H1 (cell line): ENCODE measurements at regions not wholly inside any gene's neighbourhood (a gene's known extent, or its start where the extent isn't known, plus 50 kb on each side); places are given as distances from the start of the nearest gene placed in this dataset.

Source experiments
- CTCF ChIA-PET: fragments of 300-600 bp; sonication (Branson Sonifier 250); formaldehyde crosslinking; loops from one replicate; lab custom pipeline; 2021; ENCODE audit not compliant: partially characterized antibody; lab: Charles Lee
- POLR2A ChIA-PET: fragments of 300-600 bp; sonication (Branson Sonifier 250); formaldehyde crosslinking; loops from one replicate; lab custom pipeline; 2021; ENCODE audit warnings: inconsistent platforms; ENCODE audit not compliant: partially characterized antibody; lab: Charles Lee
- DNase-seq, 2 experiments: peaks; one replicate each; pipeline versions ENCODE4 v3.0.0 to v3.0.0-alpha.2; 2010 to 2022; ENCODE audit warnings: low spot score in 2 of 2, low read depth in 1 of 2, mixed read lengths in 1 of 2
- FAIRE-seq: peaks from 2 replicates; lab custom pipeline; 2011; peaks lifted over from hg19 to GRCh38; lab: Jason Lieb, UNC
- H2AFZ ChIP-seq: 2 replicates; pipeline ENCODE4 v1.8.1; 2012; ENCODE audit warnings: low read length, inconsistent platforms
- H2AK5ac ChIP-seq: 2 replicates; pipeline ENCODE4 v1.6.1; 2013; ENCODE audit warnings: low read depth, low read length
- H2BK120ac ChIP-seq: replicated peaks from 2 replicates; pipeline ENCODE3; 2013; ENCODE audit warnings: low read depth, low read length, inconsistent platforms
- H2BK12ac ChIP-seq: 2 replicates; pipeline ENCODE4 v1.6.1; 2013; ENCODE audit warnings: low read depth, low read length
- H2BK15ac ChIP-seq: 2 replicates; pipeline ENCODE4 v1.6.1; 2013; ENCODE audit warnings: low read length
- H2BK20ac ChIP-seq: 2 replicates; pipeline ENCODE4 v1.6.1; 2013; ENCODE audit warnings: low read length
- H2BK5ac ChIP-seq: 2 replicates; pipeline ENCODE4 v1.6.1; 2013; ENCODE audit warnings: low read depth, low read length
- H3K14ac ChIP-seq: 2 replicates; pipeline ENCODE4 v1.6.1; 2013; ENCODE audit warnings: inconsistent platforms; ENCODE audit not compliant: insufficient read length
- H3K18ac ChIP-seq: 2 replicates; pipeline ENCODE4 v1.6.1; 2013; ENCODE audit warnings: low read length; ENCODE audit errors: extremely low read depth
- H3K23ac ChIP-seq: 2 replicates; pipeline ENCODE4 v1.6.1; 2013; ENCODE audit warnings: inconsistent platforms; ENCODE audit not compliant: insufficient read length
- H3K23me2 ChIP-seq: 2 replicates; pipeline ENCODE4 v1.6.1; 2013; ENCODE audit warnings: low read depth, low read length
- H3K27ac ChIP-seq: 2 replicates; pipeline ENCODE4 v1.6.1; 2011; ENCODE audit warnings: low read depth, low read length, inconsistent platforms
- H3K27me3 ChIP-seq, 4 experiments: replicated peaks in 1 of 4; 1 replicate in 1 of 4; 2 replicates in 3 of 4; pipeline versions ENCODE4 v1.6.1 to v1.8.1; 2011 to 2013; ENCODE audit warnings: low read length in 3 of 4, mild to moderate bottlenecking in 3 of 4, inconsistent platforms in 2 of 4, mixed read lengths in 2 of 4, moderate library complexity in 1 of 4; ENCODE audit not compliant: control insufficient read depth in 3 of 4, insufficient read depth in 3 of 4; ENCODE audit errors: extremely low read depth in 1 of 4
- H3K36me3 ChIP-seq, 4 experiments: 2 replicates each; pipeline versions ENCODE4 v1.6.1 to v1.8.1; 2011 to 2013; ENCODE audit warnings: mild to moderate bottlenecking in 4 of 4, low read length in 3 of 4, moderate library complexity in 2 of 4, control low read depth in 1 of 4, inconsistent platforms in 1 of 4; ENCODE audit not compliant: insufficient read depth in 4 of 4, control insufficient read depth in 2 of 4
- H3K4ac ChIP-seq: replicated peaks from 2 replicates; pipeline ENCODE3; 2013; ENCODE audit warnings: low read length, low read depth, mixed read lengths, inconsistent platforms; ENCODE audit not compliant: insufficient read length
- H3K4me1 ChIP-seq, 4 experiments: replicated peaks in 1 of 4; 1 replicate in 1 of 4; 2 replicates in 3 of 4; pipeline versions ENCODE4 v1.6.1 to v1.8.1; 2011 to 2013; ENCODE audit warnings: low read length in 3 of 4, inconsistent platforms in 2 of 4, mixed read lengths in 1 of 4; ENCODE audit not compliant: insufficient read depth in 4 of 4, control insufficient read depth in 3 of 4
- H3K4me2 ChIP-seq, 2 experiments: 2 replicates each; pipeline versions ENCODE4 v1.6.1 to v1.8.1; 2011 to 2013; ENCODE audit warnings: low read depth in 2 of 2, low read length in 2 of 2, control low read depth in 1 of 2, inconsistent platforms in 1 of 2, mild to moderate bottlenecking in 1 of 2; ENCODE audit not compliant: insufficient read depth in 1 of 2
- H3K4me3 ChIP-seq, 4 experiments: fragments of 200-600, 300-600 bp in 1 of 4; sonication (generic), shearing (Covaris generic), sonication (Bioruptor Twin) in 1 of 4; 2 replicates each; pipeline versions ENCODE4 v1.5.1 to v1.8.1; 2011 to 2016; ENCODE audit warnings: low read length in 4 of 4, low read depth in 3 of 4, control low read depth in 2 of 4, inconsistent platforms in 2 of 4, mild to moderate bottlenecking in 2 of 4, mixed read lengths in 1 of 4, moderate library complexity in 1 of 4; ENCODE audit not compliant: insufficient read depth in 2 of 4; ENCODE audit errors: extremely low read depth in 1 of 4
- H3K56ac ChIP-seq: replicated peaks from 2 replicates; pipeline ENCODE3; 2013; ENCODE audit warnings: low read depth, mild to moderate bottlenecking, mixed read lengths, low read length, inconsistent platforms; ENCODE audit not compliant: insufficient read length
- H3K79me1 ChIP-seq: 2 replicates; pipeline ENCODE4 v1.6.1; 2013; ENCODE audit warnings: low read depth, low read length, control low read depth
- H3K79me2 ChIP-seq, 2 experiments: 2 replicates each; pipeline versions ENCODE4 v1.6.1 to v1.8.1; 2012 to 2013; ENCODE audit warnings: low read length in 2 of 2, mild to moderate bottlenecking in 2 of 2, inconsistent platforms in 1 of 2; ENCODE audit not compliant: insufficient read depth in 2 of 2, control insufficient read depth in 1 of 2
- H3K9ac ChIP-seq, 4 experiments: replicated peaks in 1 of 4; 1 replicate in 1 of 4; 2 replicates in 3 of 4; pipeline versions ENCODE4 v1.6.1 to v1.8.1; 2011 to 2013; ENCODE audit warnings: low read depth in 3 of 4, low read length in 3 of 4, control low read depth in 2 of 4, mild to moderate bottlenecking in 2 of 4, moderate library complexity in 2 of 4, inconsistent platforms in 1 of 4; ENCODE audit errors: extremely low read depth in 1 of 4
- H3K9me3 ChIP-seq, 2 experiments: 2 replicates each; pipeline versions ENCODE4 v1.6.1 to v1.8.1; 2012 to 2013; ENCODE audit warnings: mild to moderate bottlenecking in 2 of 2, moderate library complexity in 2 of 2, control low read depth in 1 of 2, inconsistent platforms in 1 of 2, low read depth in 1 of 2, low read length in 1 of 2, mixed read lengths in 1 of 2; ENCODE audit not compliant: insufficient read depth in 2 of 2
- H4K20me1 ChIP-seq, 2 experiments: replicated peaks in 1 of 2; 2 replicates each; pipeline versions ENCODE3 to v1.8.1; 2011 to 2013; ENCODE audit warnings: inconsistent platforms in 2 of 2, low read length in 2 of 2, mild to moderate bottlenecking in 1 of 2; ENCODE audit not compliant: insufficient read depth in 2 of 2, control insufficient read depth in 1 of 2
- H4K5ac ChIP-seq: 2 replicates; pipeline ENCODE4 v1.6.1; 2013; ENCODE audit warnings: low read length, low read depth, mixed read lengths, inconsistent platforms; ENCODE audit not compliant: insufficient read length
- H4K8ac ChIP-seq: 2 replicates; pipeline ENCODE4 v1.8.0; 2013; ENCODE audit warnings: mild to moderate bottlenecking, moderate library complexity, low read length, inconsistent platforms; ENCODE audit not compliant: insufficient read depth; ENCODE audit errors: extremely low read depth
- H4K91ac ChIP-seq: replicated peaks from 2 replicates; pipeline ENCODE3; 2013; ENCODE audit warnings: low read length, mixed read lengths, inconsistent platforms; ENCODE audit not compliant: insufficient read length
- CREB1 ChIP-seq: IDR thresholded peaks from 2 replicates; pipeline ENCODE4 v1.6.1; 2012; ENCODE audit warnings: inconsistent platforms
- GABPA ChIP-seq: IDR thresholded peaks from 2 replicates; pipeline ENCODE4 v1.6.1; 2011; ENCODE audit warnings: mild to moderate bottlenecking, low read length, moderate library complexity, borderline replicate concordance; ENCODE audit not compliant: insufficient read depth
- POLR2A ChIP-seq, 2 experiments: IDR thresholded peaks; 1 replicate in 1 of 2; 2 replicates in 1 of 2; pipeline ENCODE4 v1.6.1; 2011; ENCODE audit warnings: low read depth in 2 of 2, low read length in 2 of 2, mild to moderate bottlenecking in 2 of 2; ENCODE audit errors: control extremely low read depth in 1 of 2
- RBBP5 ChIP-seq: IDR thresholded peaks from 2 replicates; pipeline ENCODE4 v1.7.1; 2012; ENCODE audit warnings: low read depth, mild to moderate bottlenecking, inconsistent platforms, low read length, moderate library complexity, borderline replicate concordance
- RFX5 ChIP-seq: IDR thresholded peaks from 2 replicates; pipeline ENCODE4 v1.6.1; 2011; ENCODE audit warnings: low read depth, low read length, improper control_type of control experiment, borderline replicate concordance
- WGBS, 2 experiments: shearing (Covaris generic) in 1 of 2; methylation state at CpG; one replicate each; pipeline versions ENCODE4 v1.1.6 to v1.1.7; 2013 to 2015; ENCODE audit warnings: low lambda C conversion rate in 2 of 2, mixed read lengths in 2 of 2, inconsistent platforms in 1 of 2, low coverage in 1 of 2, missing lambda C conversion rate in 1 of 2; ENCODE audit not compliant: insufficient replicate concordance in 2 of 2, insufficient coverage in 1 of 2, insufficient read length in 1 of 2; ENCODE audit errors: extremely low coverage in 1 of 2, missing lambda C conversion rate in 1 of 2; 5-methylcytosine and 5-hydroxymethylcytosine counted together
- TF ChIP-seq, protein P1 (sequence below): IDR thresholded peaks from 2 replicates; pipeline ENCODE4 v1.6.1; 2012; ENCODE audit warnings: low read length, inconsistent platforms
- TF ChIP-seq, protein P2 (sequence below): IDR thresholded peaks from 2 replicates; pipeline ENCODE4 v1.6.1; 2012; ENCODE audit warnings: inconsistent platforms

DNA sequence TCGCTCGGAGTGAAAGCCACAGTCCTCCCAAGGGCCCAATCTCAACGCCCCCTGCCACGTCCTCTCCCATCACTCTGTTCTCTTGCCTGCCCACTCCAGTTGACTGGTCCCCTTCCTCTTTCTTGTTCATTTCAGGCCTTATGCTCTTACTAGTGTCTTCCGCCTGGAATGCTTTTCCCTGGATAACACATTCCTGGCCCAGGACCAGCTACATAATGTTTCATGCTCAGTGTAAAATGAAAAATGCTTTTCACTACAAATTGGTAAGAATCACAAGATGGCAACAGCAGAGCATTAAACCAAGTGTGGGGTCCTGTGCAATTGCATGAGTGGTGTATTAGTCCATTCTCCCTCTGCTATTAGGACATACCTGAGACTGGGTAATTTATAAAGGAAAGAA, 417.2 kb upstream of the KLHL29 start:
- no peak overlapping the region for H4K5ac ChIP-seq
- no peak overlapping the region for H2BK120ac ChIP-seq
- DNase-seq (no peak), FAIRE-seq (no peak)
- no peak overlapping the region for H4K91ac ChIP-seq
- peaks cover 0 to 8% (median 4%) of the 10 kb centered on the region in 4 experiments; a peak in 4 of 7 replicates for H3K4me1 ChIP-seq
- H3K14ac ChIP-seq: no peak overlapping the region
- no peak overlapping the region for H3K18ac ChIP-seq
- H2AFZ ChIP-seq: no peak overlapping the region
- H3K9me3 ChIP-seq: 0 out of 4 replicates have a peak, but pooled peaks cover 0 to 7% of the 10 kb centered on the region in 2 experiments
- no peak overlapping the region for H2BK15ac ChIP-seq
- ChIA-PET POLR2A (no interaction called here), CTCF (no interaction called here)
- no peak overlapping the region for H3K23ac ChIP-seq
- no peak overlapping the region for H3K4me2 ChIP-seq
- no peak overlapping the region for H2BK20ac ChIP-seq
- H3K4ac ChIP-seq: no peak overlapping the region
- no peak overlapping the region for H3K4me3 ChIP-seq
- H3K9ac ChIP-seq: no peak overlapping the region
- 89% methylated on average over 5 of the region's 5 CpGs; no CpG with 5 or more reads in 1 of the 2 experiments for WGBS, 2 experiments
- H3K27me3 ChIP-seq: no peaks in the 10 kb centered on the region
- no peak overlapping the region for H2BK5ac ChIP-seq
- H2BK12ac ChIP-seq: no peak overlapping the region
- H4K8ac ChIP-seq: no peak overlapping the region
- H3K36me3 ChIP-seq: no peaks in the 10 kb centered on the region
- H3K27ac ChIP-seq: no peak overlapping the region
- no peak overlapping the region for H3K56ac ChIP-seq
- H2AK5ac ChIP-seq: no peak overlapping the region
- H3K23me2 ChIP-seq: no peaks in the 10 kb centered on the region
- H3K79me1 ChIP-seq: no peaks in the 10 kb centered on the region
- H3K79me2 ChIP-seq: no peaks in the 10 kb centered on the region
- H4K20me1 ChIP-seq: no peaks in the 10 kb centered on the region
- TF ChIP-seq RBBP5 (no peak), POLR2A (IDR thresholded peaks at IDR 0.05; ENCODE audit: control extremely low read depth in 1 of 2, low read depth in 2 of 2, low read length in 2 of 2) (no peak), RFX5 (no peak), CREB1 (no peak), GABPA (no peak)
- TF ChIP-seq, protein P1, sequence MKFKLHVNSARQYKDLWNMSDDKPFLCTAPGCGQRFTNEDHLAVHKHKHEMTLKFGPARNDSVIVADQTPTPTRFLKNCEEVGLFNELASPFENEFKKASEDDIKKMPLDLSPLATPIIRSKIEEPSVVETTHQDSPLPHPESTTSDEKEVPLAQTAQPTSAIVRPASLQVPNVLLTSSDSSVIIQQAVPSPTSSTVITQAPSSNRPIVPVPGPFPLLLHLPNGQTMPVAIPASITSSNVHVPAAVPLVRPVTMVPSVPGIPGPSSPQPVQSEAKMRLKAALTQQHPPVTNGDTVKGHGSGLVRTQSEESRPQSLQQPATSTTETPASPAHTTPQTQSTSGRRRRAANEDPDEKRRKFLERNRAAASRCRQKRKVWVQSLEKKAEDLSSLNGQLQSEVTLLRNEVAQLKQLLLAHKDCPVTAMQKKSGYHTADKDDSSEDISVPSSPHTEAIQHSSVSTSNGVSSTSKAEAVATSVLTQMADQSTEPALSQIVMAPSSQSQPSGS: no peak
- TF ChIP-seq, protein P2, sequence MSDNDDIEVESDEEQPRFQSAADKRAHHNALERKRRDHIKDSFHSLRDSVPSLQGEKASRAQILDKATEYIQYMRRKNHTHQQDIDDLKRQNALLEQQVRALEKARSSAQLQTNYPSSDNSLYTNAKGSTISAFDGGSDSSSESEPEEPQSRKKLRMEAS: no peak
